HG03460 (cell line): ENCODE measurements at regions not wholly inside any gene's neighbourhood (a gene's known extent, or its start where the extent isn't known, plus 50 kb on each side); places are given as distances from the start of the nearest gene placed in this dataset.
A peak's percentile ranks its signal among the peaks of the same experiment; 100 is the strongest.

Source experiments
- ATAC-seq: cut with Tn5 transposase; IDR thresholded peaks from one replicate; pipeline ENCODE4 v1.9.1; 2021; ENCODE audit not compliant: unreplicated experiment

DNA sequence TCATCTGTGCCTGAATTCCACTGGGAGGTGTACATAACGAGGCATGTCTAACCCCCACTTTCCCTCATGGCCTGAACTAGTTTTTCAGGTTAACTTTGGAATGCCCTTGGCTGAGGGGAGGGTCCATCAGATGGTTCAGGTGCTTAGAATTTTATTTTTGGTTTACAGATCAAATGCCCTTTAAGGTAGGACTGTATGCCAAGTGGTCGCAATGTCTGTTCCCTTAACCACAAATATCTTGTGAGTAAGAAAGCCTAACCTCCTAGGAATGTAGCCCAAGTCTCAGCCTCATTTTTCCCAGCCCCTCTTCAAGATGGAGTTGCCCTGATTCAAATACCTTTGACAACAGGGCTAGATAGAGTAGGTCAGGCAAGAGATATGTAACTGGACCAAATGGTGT is 78.4 kb downstream of the RNASET2 start:
- no peak for ATAC-seq

DNA sequence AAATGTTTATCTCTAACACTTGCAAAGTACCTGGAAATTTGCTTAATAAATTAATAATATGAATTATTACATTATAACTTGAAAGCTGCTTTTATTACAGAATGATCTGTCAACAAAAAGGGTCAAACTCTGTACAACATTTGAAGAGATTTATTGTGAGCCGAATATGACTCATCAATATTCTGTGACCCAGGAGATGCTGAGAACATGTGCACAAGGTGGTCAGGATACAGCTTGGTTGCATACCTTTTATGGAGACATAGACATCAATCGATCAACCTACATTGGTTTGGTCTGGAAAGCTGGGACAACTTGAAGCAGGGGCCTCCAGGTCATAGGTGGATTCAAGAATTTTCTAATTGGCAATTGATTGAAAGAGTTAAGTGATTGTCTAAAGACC is 79.0 kb downstream of the RNASET2 start:
- no peak for ATAC-seq

DNA sequence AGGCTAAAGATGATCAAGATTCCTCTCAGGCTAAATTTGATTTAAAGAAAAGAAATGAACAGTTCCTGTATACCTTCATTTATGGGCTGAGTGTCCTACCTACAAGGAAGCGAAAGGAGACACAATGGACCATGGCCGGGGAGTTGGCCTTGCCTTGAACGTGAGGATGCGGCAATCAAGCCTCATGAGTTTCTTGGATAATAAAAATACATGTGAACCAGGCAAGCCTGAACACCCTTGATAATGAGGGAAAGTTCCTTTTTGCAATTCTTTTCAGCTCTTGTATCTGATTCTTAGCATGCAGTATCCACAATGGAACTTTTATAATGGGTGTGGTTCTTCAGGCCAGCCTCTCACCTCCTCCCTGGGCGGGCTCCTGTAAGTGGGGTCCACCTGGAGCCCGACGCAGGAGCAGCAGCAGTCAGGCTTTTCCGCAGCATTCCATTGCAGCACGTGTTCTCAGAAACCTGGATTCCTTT is 83.8 kb downstream of the RNASET2 start:
- no peak for ATAC-seq

DNA sequence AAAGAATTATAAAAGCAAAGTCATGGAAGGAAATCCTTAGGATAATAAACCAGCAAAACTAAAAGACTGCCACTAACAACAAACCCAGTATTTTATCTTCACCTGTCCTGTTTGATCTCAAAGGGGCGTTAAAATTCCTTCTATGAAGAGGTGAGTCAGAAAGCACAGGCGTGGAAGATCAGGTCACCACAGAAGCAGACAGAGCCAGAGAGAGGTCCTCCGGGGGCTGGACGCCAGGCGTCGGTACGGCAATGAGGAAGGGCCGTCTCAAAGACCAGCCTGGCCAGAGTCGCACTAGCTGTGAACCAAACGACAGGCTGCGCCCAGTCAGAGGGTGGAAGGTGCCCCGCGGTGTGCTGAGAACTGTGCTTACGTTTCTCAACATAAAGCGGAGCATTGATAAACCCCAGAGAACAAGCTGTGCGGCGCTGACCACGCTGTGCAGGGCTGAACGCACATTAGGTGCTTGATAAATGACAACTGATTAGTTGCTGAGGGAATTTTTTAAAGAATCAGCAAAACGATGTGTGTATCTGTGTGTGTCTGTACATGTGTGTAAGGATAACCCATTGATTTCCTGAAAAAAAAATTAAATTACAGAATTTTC is 85.6 kb downstream of the RNASET2 start:
- no peak for ATAC-seq

DNA sequence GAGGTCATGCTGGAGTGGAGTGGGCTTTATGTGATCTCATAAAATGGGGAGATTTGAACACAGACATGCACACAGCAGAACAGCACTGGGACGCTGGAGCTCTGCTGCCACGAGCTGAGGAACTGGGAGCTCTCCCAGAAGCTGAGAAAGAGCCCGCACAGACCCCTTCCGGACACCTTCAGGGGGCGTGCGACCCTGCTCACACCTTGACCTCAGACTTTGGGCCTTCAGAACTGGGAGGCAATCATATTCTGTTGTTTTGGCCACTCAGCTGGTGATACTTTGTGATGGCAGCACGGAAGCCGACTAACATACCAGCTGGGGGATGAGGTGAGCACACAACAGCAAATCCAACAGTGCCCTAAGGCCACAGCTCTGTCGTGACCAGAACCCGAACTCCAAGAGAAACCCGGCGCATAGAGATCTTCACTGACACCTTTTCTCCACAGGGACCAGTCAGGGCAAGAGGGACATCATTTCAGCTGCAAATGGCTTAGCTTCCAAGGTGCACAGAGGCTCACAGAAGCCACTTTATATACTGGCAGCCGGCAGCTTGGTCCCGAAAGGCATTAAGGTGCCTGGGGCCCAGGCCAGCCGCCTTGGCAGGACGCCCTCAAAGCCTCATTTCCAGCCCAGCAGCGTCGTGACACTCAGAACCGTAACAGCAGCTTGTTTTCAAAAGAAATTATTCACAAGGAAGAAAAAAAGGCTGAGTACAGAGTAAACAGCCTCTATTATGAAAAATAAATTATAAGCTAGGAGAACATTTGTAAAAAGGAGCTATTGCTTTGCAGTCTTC is 89.3 kb downstream of the RNASET2 start:
- ATAC-seq, result no peak

DNA sequence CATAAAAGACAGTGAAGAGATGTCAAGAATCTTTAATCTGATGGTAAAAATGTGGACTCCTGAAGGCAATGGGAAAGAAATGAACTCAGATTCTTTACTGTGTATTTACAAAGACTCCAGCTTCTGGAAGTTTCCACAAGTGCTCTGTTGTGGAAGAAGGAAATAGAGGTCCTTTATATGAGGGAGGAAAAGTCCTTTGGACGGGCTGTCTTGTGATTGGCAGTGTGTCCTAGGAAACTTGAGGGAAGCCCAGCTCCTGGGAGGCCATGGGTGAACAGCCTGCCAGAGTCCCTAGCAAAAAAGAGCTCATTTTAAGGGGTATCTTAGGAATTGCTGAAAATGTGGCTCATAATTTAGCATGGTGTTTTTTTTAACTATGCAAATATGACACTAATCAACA is 92.0 kb downstream of the RNASET2 start:
- ATAC-seq, result no peak

DNA sequence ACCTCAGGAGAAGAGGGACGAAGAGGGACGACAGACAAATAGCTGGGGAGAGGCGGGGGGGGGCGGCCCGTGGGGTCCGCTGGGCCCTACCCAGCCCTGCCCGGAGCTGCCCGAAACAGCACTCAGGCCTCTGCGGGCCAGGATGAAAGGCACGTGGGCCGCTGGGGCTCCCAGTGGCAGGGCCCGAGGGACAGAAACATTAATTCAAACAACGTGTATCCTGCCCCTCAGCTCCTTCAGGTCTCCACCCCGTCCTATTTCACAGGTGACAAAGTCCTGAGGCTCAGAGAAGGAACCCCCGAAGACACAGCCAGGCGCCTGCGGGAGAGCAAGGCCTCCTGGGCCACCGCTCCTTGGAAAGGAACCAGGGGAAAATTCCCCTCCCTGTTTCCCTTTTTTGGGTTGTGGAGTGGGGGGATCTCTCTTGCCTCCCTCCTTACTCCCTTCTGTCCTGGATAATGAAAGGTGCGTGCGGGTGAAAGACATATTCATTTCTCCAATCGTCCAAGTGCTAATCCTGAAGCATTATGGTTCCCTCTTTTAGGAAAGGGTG is 93.3 kb downstream of the RNASET2 start:
- peak; percentile 44 for ATAC-seq

DNA sequence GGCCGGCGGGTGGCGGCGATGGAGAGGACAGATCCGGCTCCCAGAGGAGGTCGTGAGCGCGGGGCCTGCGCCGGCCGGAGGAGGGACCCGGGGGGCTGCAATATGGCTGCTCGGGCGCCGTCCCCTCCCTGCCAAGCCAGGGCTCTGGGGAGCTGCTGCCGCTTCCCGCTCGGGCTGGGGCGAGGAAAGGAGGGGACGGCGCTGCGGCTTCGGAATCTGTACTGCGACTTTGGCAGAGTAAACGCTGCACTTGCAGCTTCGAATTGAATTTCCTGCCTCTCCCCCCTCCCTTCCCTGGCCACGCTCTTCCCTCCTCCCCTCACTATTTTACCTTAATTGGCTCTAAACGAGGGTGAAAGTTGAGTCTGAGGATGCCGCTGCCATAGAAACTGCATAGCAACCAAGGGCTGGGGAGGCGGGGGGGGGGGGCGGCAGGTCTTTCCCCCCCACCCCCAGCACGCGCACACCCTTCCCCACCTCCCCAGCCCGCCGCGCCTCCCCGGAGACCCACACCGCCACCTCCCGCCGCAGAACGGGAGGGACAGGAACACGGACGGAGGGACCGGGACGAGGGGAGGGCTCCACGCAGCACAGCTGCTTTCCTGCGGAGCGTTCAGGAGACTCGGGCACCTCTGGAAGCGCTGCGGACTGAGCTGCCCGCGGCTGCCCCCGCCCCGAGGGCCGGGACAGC is 93.9 kb downstream of the RNASET2 start:
- ATAC-seq, result peak; percentile 48

DNA sequence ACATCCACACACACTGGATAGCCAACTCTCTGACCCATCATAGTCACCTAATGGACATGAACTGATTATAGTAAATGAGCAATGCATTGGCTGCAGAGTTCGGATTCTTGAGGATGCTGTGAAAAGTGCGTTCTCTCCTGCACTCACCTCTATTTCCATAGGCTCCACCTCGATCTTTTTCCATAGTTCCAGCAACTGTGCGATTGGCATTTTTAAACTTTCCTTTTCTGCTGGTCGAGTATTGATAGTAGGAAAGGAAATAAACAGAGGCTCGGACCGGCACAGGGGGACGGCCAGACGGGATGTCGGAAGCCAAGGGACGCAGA is 94.4 kb downstream of the RNASET2 start:
- no peak for ATAC-seq

DNA sequence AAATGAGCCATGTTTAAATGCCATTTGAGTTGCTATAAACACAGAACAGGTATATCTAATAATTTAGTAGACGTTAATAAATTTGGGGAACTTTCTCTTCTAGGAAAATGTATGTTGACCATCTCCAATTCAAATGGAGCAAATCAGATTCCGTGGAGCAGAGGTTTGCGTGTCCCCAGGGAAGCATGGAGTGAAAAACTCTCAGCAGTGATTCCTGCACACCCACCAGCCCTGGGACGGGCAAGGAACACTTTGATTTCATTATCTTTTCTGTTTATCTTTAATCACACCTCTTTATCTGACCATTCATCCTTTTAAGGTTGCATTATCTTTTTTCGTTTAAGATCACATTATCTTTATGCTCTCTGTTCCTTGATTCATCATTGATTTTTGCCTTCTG is 95.0 kb downstream of the RNASET2 start:
- no peak for ATAC-seq

DNA sequence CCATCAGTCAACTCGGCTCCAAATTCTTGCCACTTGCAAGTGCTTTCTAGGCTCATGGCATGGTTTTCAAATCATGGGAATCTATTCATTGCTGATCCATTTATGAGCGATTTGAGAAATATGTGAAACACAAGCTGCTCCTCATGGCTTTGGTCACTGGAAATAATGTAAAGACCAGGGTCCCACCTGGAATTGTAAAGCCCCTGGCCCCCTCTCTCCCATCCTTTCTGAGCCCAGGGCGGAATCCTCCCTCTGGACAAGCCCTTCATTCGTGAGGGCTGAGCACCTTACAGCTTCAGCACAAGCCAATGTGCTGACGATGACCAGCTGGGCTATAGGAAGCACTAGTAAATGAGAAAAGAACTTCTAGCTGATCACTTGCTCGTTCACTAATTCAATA is 96.0 kb downstream of the RNASET2 start:
- no peak for ATAC-seq

DNA sequence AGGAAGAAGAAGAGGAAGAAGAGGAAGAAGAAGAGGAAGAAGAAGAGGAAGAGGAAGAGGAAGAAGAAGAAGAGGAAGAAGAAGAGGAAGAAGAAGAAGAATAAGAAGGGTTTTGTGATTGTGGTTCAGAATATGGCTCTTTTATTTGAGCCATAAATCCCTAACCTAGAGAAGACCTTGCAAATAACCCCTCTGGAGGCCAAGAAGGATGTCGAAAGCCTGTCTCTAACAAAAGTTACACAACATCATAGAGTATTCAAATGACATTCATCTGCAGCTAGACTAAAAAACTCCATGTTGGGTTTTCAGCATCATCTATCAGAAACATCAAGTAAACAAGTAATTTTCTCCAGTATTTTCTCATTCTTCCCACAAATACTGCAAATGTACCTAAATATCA is 100.9 kb downstream of the RNASET2 start:
- no peak for ATAC-seq

DNA sequence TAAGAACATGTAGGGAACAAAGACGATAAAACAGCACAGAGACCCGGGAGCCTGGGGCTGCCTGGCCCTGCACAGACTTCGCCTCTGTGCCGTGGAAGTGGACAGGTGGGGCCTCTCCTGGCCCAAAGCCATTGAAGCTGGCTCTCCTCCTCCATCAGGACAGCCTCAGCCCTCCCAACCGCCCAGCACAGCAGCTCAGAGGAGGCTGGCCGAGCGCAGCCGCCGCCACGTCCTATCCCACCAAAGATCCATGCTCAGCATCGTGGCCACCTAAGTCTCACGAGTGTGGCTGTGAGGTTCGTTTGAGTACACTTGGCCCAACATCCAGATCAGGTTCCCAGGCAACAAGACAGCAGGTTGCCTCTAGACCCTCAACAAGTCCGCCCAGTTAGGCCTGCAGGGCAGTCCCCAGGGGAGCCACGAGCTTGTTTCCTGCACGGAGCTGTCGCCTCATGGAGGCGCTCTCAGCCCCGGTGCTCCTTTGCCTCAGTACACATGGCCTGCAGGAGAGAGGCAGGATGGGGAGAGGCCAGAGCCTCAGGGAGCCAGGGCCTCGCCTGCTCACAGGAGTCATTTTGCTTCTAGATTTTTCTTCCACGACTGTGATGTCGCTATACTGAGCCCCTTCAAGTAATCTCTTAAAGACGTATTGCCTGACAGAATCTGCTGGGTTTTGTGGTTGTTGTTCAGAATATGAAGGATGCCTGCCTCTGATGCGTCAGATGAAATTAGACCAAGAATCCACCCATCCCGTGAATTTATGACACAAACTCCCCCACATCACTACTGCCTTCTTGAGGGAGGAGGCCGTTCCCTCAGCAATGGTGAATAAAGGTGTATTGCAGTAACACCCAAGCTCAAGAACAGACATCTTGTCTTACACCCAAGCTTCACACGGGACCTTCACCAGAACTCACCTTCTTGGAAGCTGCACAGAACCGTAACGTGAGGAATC is 102.7 kb downstream of the RNASET2 start:
- ATAC-seq, result no peak

DNA sequence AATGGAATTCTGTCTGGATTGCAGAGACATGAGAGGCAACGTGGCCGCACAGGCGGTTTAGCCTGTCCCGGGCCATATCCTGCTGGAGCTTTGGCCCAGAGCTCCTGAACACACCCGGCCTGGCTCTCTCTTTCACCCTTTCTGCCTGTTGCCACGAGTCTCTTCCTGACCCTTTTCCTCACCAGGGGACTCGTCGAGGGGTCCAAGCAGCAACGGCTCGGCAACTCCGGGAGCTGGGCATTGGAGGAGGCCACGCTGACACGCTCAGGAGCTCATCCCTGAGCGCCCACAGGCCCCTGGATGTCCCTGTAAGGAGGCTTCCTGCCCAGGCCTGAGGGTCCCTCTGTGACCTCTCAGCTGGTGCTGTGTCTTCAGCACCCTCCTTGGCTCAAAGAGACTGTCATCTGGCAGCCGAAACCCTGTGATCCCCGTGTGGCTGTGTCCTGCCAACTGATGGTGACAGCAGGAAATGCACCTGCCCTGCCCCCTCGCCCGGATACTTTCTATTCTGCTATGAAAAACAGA is 103.8 kb downstream of the RNASET2 start:
- no peak for ATAC-seq

DNA sequence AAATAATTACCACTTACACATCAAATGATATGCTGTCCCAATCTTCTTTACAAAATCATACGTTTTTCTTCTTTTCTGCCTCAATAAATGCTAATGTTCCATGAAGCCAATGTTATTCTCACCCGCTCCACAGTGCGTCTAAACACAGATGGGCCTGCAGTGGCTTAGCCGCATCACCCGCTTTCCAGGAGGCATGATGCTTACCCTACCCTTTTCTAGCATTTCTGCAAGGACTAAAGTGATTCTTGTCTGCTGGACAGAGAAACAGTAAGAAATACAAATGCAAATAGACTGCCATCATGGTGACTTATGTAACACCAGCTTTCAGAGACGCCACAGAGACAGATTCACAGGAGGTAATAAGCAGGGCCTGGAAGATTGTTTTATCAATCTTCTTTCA is 104.4 kb downstream of the RNASET2 start:
- no peak for ATAC-seq

DNA sequence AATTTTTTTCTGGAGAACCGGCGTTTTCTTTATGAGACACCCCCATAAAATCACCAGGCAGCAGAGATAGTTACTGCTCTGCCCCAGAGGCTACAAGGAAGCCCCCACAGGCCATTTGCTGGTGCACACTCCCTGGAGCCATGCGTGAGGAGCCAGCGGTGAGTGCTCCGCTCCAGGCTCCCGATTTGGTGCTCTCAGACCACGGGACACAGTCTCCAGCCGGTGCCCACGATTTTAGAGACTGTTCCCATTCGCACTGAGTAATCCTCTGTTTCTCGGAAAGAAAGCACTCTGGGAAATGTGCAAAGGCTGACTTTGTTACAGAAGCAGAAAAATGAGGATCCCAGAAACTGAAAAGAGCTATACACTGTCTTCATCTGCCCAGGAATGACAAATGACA is 104.9 kb downstream of the RNASET2 start:
- ATAC-seq, result no peak

DNA sequence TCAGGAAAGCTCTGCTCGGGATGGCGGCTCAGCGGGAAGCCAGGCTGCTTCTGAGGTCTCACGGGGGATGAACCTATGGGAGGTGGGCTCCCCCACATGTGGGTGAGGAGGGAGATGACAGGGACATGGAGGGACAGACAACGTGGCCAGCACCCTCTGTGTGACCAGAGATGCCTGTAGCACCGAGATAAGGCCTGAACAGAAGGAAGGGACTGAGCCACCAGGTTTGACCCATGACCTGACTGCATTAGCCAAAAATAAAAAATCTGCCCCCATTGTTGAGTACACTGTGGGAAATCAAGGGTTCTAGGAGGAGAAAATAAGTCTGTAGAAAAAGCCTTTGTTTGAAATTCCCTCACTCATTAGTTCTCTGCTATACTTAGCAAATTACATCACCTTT is 105.7 kb downstream of the RNASET2 start:
- no peak for ATAC-seq

DNA sequence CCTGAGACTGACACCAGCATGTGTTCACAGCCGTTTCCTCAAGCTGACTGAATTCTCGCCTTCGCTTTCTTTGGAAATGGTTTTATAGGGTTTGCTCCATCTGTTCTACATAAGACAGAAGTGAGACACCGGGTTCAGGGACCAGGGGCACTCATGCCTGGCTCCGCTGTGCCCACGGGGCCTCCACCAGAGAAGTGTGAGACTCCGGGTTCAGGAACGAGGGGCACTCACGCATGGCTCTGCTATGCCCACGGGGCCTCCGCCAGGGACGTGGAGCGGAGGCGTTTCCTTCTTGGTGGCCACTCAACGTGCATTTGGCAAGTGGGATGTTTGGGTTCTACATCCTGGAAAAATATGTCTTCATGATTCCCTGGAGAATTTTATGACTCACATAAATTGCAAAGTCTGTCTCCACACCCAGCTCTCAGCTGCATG is 106.6 kb downstream of the RNASET2 start:
- no peak for ATAC-seq

DNA sequence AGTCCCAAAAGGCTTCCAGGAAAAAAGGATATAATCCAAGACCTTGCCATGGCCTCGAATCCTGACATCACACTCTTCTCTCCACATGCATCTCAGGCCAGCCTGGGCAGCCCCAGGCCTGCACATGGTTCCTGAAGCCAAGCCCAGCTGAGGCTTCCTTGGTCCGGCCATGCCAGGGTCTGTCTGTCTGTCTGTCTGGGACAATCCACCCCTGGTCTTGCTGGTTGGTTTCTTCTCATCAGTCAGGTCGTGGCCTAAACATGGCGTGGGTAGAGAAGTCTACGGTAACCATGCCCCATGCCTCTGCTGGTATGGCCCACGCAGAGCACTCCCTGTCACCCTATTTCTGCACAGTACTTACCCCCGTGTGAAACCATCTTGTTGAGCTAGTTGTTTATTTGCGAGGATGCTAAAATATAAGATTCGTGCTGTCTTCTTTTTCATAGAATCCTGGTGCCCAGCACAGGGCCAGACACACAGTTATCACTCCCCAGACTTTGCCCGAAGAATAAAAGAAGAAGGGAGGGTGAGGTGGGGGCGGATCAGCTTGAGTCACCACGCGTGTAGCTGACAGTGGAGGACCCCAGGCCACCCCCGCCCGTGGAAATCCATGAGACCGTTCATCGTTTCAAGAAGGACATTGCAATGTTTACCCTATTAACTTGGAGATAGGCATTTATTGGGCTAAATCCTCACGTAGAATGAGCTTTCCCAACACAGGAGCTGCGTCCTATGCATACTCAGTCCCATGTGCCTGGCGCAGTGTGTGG is 107.2 kb downstream of the RNASET2 start:
- ATAC-seq, result no peak
